PC-9 (cell line): ENCODE measurements at regions not wholly inside any gene's neighbourhood (a gene's known extent, or its start where the extent isn't known, plus 50 kb on each side); places are given as distances from the start of the nearest gene placed in this dataset.

Experiments
- BruUV-seq: library from RNA; stranded (reverse); fragments of 400-500 nt; replicated peaks from 2 replicates; lab custom pipeline; 2021; lab: Mats Ljungman, UMichigan
- CTCF ChIA-PET: fragments of 300-600 bp; sonication (Branson Sonifier 250); formaldehyde crosslinking; loops from one replicate; lab custom pipeline; 2022; ENCODE audit warnings: antibody characterized with exemption; lab: Charles Lee
- POLR2A ChIA-PET: fragments of 300-600 bp; sonication (Branson Sonifier 250); formaldehyde crosslinking; loops from one replicate; lab custom pipeline; 2022; ENCODE audit warnings: antibody characterized with exemption; ENCODE audit not compliant: unreplicated experiment; lab: Charles Lee
- DNase-seq, 2 experiments: peaks; one replicate each; pipeline versions ENCODE4 v3.0.0 to v3.0.0-alpha.2; 2015 to 2022; ENCODE audit warnings: mixed read lengths in 1 of 2
- H2AFZ ChIP-seq: fragments of 200-600 bp; sonication (generic); 2 replicates; pipeline ENCODE4 v1.8.1; 2017; ENCODE audit warnings: antibody characterized with exemption
- H3F3A ChIP-seq: fragments of 200-600 bp; sonication (generic); 2 replicates; pipeline ENCODE4 v1.8.1; 2017; ENCODE audit warnings: antibody characterized with exemption, mild to moderate bottlenecking, low read depth; ENCODE audit not compliant: insufficient read depth
- H3K27ac ChIP-seq: fragments of 200-600 bp; sonication (generic); 2 replicates; pipeline ENCODE4 v1.6.1; 2016; ENCODE audit warnings: mixed run types
- H3K27me3 ChIP-seq: fragments of 200-600 bp; sonication (generic); 2 replicates; pipeline ENCODE4 v1.6.1; 2016; ENCODE audit warnings: low read depth, mixed run types; ENCODE audit not compliant: insufficient read depth
- H3K36me3 ChIP-seq: fragments of 200-600 bp; sonication (generic); 2 replicates; pipeline ENCODE4 v1.6.1; 2016; ENCODE audit warnings: low read depth, mixed run types
- H3K4me1 ChIP-seq: fragments of 200-600 bp; sonication (generic); replicated peaks from 2 replicates; pipeline ENCODE4 v1.6.1; 2016; ENCODE audit warnings: mixed run types; ENCODE audit not compliant: insufficient read depth
- H3K4me2 ChIP-seq: fragments of 200-600 bp; sonication (generic); 2 replicates; pipeline ENCODE4 v1.6.1; 2017; ENCODE audit warnings: mixed run types
- H3K4me3 ChIP-seq: fragments of 200-600 bp; sonication (generic); 2 replicates; pipeline ENCODE4 v1.6.1; 2016; ENCODE audit warnings: mixed run types
- H3K79me2 ChIP-seq: fragments of 200-600 bp; sonication (generic); 2 replicates; pipeline ENCODE4 v1.6.1; 2017; ENCODE audit warnings: low read depth, mixed run types
- H3K9me2 ChIP-seq: fragments of 200-600 bp; sonication (generic); 2 replicates; pipeline ENCODE4 v1.8.1; 2017; ENCODE audit warnings: mild to moderate bottlenecking; ENCODE audit not compliant: insufficient read depth
- H3K9me3 ChIP-seq: fragments of 200-600 bp; sonication (generic); 2 replicates; pipeline ENCODE4 v1.8.1; 2016; ENCODE audit warnings: low read depth; ENCODE audit not compliant: insufficient read depth
- H4K20me1 ChIP-seq: fragments of 200-600 bp; sonication (generic); 2 replicates; pipeline ENCODE4 v1.8.1; 2017; ENCODE audit not compliant: insufficient read depth
- EZH2 ChIP-seq: fragments of 200-600 bp; sonication (generic); IDR thresholded peaks from 2 replicates; pipeline ENCODE4 v1.8.0; 2017; ENCODE audit warnings: antibody characterized with exemption, low read depth
- intact Hi-C: fragments of 100-400 bp; cut with micrococcal nuclease; formaldehyde crosslinking; loops from one replicate; pipeline ENCODE4 v1.10.0; 2022; ENCODE audit not compliant: unreplicated experiment
- TF ChIP-seq, protein P1 (sequence below): fragments of 200-600 bp; sonication (generic); conservative IDR thresholded peaks from 2 replicates; pipeline ENCODE4 v1.6.1; 2017; ENCODE audit warnings: mixed run types, antibody characterized with exemption, mild to moderate bottlenecking, moderate library complexity

DNA sequence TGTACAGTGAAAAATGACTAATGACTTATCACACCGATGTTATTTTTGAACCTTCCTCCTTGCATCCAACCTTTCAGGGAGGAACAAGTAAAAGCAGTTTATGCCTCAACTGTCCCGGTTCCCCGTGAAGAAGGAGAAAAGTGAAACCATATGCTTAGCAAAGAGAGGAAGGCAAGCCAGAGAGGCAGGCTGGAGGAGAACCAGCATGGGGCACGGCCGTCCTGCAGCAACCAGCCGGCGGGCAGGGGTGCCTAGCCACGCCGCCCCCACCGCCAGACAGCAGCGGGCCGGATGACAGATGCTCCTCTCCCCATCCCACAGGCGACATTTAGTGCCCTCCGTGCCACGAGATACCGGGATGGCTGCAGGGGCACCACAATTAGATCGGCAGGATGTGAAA, 421.4 kb upstream of the MGMT start:
- BruUV-seq = no TSS peak
- no peaks in the 10 kb centered on the region for H4K20me1 ChIP-seq
- intact Hi-C loops = no loop called here
- TF ChIP-seq EZH2 = no peak
- TF ChIP-seq, protein P1, sequence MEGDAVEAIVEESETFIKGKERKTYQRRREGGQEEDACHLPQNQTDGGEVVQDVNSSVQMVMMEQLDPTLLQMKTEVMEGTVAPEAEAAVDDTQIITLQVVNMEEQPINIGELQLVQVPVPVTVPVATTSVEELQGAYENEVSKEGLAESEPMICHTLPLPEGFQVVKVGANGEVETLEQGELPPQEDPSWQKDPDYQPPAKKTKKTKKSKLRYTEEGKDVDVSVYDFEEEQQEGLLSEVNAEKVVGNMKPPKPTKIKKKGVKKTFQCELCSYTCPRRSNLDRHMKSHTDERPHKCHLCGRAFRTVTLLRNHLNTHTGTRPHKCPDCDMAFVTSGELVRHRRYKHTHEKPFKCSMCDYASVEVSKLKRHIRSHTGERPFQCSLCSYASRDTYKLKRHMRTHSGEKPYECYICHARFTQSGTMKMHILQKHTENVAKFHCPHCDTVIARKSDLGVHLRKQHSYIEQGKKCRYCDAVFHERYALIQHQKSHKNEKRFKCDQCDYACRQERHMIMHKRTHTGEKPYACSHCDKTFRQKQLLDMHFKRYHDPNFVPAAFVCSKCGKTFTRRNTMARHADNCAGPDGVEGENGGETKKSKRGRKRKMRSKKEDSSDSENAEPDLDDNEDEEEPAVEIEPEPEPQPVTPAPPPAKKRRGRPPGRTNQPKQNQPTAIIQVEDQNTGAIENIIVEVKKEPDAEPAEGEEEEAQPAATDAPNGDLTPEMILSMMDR = no peak
- no peaks in the 10 kb centered on the region for H3F3A ChIP-seq
- H2AFZ ChIP-seq = no peak overlapping the region
- ChIA-PET CTCF (no interaction called here), POLR2A (no interaction called here)
- H3K9me2 ChIP-seq = no peaks in the 10 kb centered on the region
- H3K27me3 ChIP-seq = peaks cover 35% of the 10 kb centered on the region
- no peaks in the 10 kb centered on the region for H3K4me1 ChIP-seq
- no peaks in the 10 kb centered on the region for H3K9me3 ChIP-seq
- DNase-seq = no peak
- H3K79me2 ChIP-seq = no peaks in the 10 kb centered on the region
- no peak overlapping the region for H3K4me3 ChIP-seq
- H3K27ac ChIP-seq = no peak overlapping the region
- no peaks in the 10 kb centered on the region for H3K36me3 ChIP-seq
- H3K4me2 ChIP-seq = no peak overlapping the region

DNA sequence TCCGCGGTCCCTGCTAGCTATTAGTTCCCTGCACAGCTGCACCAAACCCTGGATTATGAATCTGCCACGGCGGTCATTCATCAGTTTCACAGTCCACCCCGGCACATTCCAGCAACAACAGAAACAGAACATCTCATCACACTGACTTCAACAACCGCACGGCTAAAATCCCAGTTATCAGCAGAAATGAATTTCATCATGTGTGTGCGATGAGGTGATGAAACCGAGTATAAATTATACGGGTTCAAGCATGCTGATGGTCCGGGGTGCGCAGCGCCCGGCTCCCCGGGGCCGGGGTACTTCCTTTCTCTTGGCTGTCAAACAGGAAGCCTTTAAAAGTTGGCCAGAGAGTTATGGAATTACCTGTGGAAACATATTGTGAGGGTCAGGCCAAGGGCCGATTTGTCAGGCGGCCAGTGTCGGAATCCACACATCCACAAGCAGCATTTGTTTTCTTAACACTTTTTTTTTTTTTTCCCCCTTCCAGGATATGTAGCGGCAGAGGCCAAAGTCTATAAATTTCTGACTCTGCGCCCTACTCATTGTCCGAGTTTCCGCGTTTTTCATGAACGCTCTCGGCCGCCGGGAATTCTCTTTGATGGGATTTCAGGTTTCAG, 420.9 kb upstream of the MGMT start:
- H3F3A ChIP-seq = no peaks in the 10 kb centered on the region
- ChIA-PET POLR2A (no interaction called here), CTCF (no interaction called here)
- BruUV-seq = no TSS peak
- H4K20me1 ChIP-seq = no peaks in the 10 kb centered on the region
- H3K4me3 ChIP-seq = no peak overlapping the region
- peaks cover 35% of the 10 kb centered on the region for H3K27me3 ChIP-seq
- H3K9me3 ChIP-seq = no peaks in the 10 kb centered on the region
- intact Hi-C loops = no loop called here
- no peaks in the 10 kb centered on the region for H3K36me3 ChIP-seq
- H3K9me2 ChIP-seq = no peaks in the 10 kb centered on the region
- DNase-seq = no peak
- TF ChIP-seq, protein P1 = no peak
- no peak for TF ChIP-seq EZH2
- H3K4me2 ChIP-seq = no peak overlapping the region
- H3K79me2 ChIP-seq = no peaks in the 10 kb centered on the region
- H3K27ac ChIP-seq = no peak overlapping the region
- no peak overlapping the region for H2AFZ ChIP-seq
- no peaks in the 10 kb centered on the region for H3K4me1 ChIP-seq

DNA sequence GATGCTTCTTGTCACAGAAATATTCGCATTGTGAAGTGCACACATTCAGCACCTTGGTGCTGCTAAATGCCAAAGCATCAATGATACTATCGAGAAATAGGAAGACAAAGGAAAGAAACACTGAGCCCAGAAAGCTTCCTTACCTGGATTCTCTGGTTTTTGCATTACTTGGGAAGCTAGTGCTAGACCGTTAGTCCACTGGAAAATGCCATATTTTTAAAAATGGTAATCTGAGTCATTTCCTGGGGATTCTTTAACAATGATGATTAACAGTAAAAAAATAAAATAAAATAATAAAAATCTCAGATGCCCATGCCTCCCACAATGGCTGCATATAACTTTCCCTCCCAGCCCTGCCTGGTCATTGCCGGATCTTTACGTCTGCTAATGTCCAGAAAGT, 420.1 kb upstream of the MGMT start:
- CTCF ChIA-PET = no interaction called here
- TF ChIP-seq, protein P1 = no peak
- TF ChIP-seq EZH2 = no peak

More for the DNA sequence above, 420.1 kb upstream of the MGMT start:
- Histone ChIP-seq H3K4me1 (no peaks in the 10 kb centered on the region), H3K9me2 (no peaks in the 10 kb centered on the region), H4K20me1 (no peaks in the 10 kb centered on the region), H3K79me2 (no peaks in the 10 kb centered on the region), H3K27me3 (peaks cover 35% of the 10 kb centered on the region), H3K4me2 (no peak overlapping the region), H3F3A (no peaks in the 10 kb centered on the region), H3K36me3 (no peaks in the 10 kb centered on the region), H3K27ac (no peak overlapping the region), H3K9me3 (no peaks in the 10 kb centered on the region), H3K4me3 (no peak overlapping the region), H2AFZ (no peak overlapping the region)
- intact Hi-C loops = no loop called here
- POLR2A ChIA-PET = no interaction called here
- no peak for DNase-seq
- no TSS peak for BruUV-seq
